Gastroesophageal sphincter (tissue), 3 donors: ENCODE measurements at regions not wholly inside any gene's neighbourhood (a gene's known extent, or its start where the extent isn't known, plus 50 kb on each side); places are given as distances from the start of the nearest gene placed in this dataset.

Source experiments
- CTCF ChIP-seq, 4 experiments: fragments of 200-600 bp in 2 of 4; fragments of 450-650 bp in 2 of 4; sonication (generic) in 1 of 4; IDR thresholded peaks; one replicate each; pipeline ENCODE4 v1.5.1; 2017 to 2019; ENCODE audit warnings: antibody characterized with exemption in 4 of 4, mild to moderate bottlenecking in 2 of 4, moderate library complexity in 2 of 4
- POLR2A ChIP-seq, 2 donors: fragments of 450-650 bp; IDR thresholded peaks; one replicate each; pipeline ENCODE4 v1.6.1; 2017; ENCODE audit warnings: antibody characterized with exemption in 2 of 2, mild to moderate bottlenecking in 2 of 2, moderate library complexity in 1 of 2
- POLR2AphosphoS5 ChIP-seq: sonication (generic); formaldehyde crosslinking; IDR thresholded peaks from one replicate; pipeline ENCODE4 v1.6.1; 2017; ENCODE audit warnings: antibody characterized with exemption

- TF ChIP-seq CTCF (IDR thresholded peaks at IDR 0.05) (no peak), POLR2A (IDR thresholded peaks at IDR 0.05) (no peak), POLR2AphosphoS5 (peak; percentile 12)
These were observed 122.6 kb upstream of the PPP2R5A start for GRCh38 chr1:212162635-212163034.
